Stimulated activated memory B cell treated with anti-CD40 and anti-IgM and Interleukin-4, amounts not matched to agents 10 μg/mL and 1 μg/mL and 100 μg/mL, for 72 hours (primary cell): ENCODE measurements at regions not wholly inside any gene's neighbourhood (a gene's known extent, or its start where the extent isn't known, plus 50 kb on each side); places are given as distances from the start of the nearest gene placed in this dataset.
"Not testable (repeated sequence)": the region's sequence is repeated elsewhere in the genome, so short reads cannot be mapped to it uniquely, and the experiment has no call there.

ENCODE experiments used
- ATAC-seq: fragments of 150-1000 bp; cut with Tn5 transposase; 2 replicates; pipeline ENCODE4 v1.10.0; 2021
- H3K27ac Mint-ChIP-seq: one replicate; pipeline ENCODE4 v1.8.0; 2022; ENCODE audit warnings: mild to moderate bottlenecking, mixed read lengths
- H3K27me3 Mint-ChIP-seq: one replicate; pipeline ENCODE4 v1.8.0; 2022; ENCODE audit warnings: mixed read lengths
- H3K36me3 Mint-ChIP-seq: one replicate; pipeline ENCODE4 v1.8.0; 2022; ENCODE audit warnings: mixed read lengths
- H3K4me1 Mint-ChIP-seq: one replicate; pipeline ENCODE4 v1.8.0; 2022; ENCODE audit warnings: mixed read lengths
- H3K4me3 Mint-ChIP-seq: one replicate; pipeline ENCODE4 v1.8.0; 2022; ENCODE audit warnings: mild to moderate bottlenecking, moderate library complexity, mixed read lengths
- H3K9me3 Mint-ChIP-seq: one replicate; pipeline ENCODE4 v1.8.0; 2022; ENCODE audit warnings: mixed read lengths

DNA sequence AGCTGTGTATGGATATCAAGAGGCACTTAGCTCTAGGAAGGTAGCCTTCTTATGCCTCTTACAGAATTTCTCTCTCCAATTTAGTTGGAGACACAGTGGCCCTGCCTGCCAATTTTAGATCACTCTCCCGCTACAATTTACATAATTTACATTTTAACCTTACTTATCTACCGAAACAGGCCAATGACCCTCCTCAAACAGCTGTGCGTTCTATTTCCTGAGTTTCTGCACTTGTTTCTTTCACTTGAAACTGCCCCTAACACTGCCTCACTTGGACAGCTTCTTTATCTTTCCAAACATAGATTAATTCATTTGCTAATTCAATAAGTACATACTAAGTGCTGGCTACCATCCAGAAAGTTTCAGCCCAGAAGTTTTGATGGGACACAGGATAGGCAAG lies 52.9 kb upstream of the HDDC2 start:
- H3K9me3 Mint-ChIP-seq = no peaks in the 10 kb centered on the region
- peaks cover 27% of the 10 kb centered on the region for H3K27me3 Mint-ChIP-seq
- ATAC-seq = no peak
- H3K27ac Mint-ChIP-seq = no peak overlapping the region
- H3K4me3 Mint-ChIP-seq = no peak overlapping the region
- no peaks in the 10 kb centered on the region for H3K36me3 Mint-ChIP-seq
- peaks cover 10% of the 10 kb centered on the region for H3K4me1 Mint-ChIP-seq

DNA sequence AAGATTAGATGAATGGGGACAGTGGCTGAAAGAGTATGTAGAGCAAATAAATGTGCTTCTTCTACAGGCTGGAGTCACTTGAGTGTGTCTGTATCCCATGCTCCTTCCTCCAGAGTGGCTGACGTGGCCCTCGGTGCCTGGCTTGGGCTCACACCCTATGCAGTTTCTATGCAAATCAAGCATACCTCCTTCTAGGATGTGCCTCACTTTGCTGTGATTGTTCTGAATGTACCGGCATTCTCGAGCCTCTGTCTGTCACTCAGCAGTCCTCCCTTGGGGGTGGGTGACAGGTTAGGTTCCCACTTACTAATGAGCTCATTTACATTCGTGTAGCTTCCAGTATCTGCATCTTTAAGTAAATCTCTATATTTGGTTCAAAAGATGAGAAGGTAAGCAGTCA lies 55.1 kb upstream of the HDDC2 start:
- no peaks in the 10 kb centered on the region for H3K36me3 Mint-ChIP-seq
- H3K4me3 Mint-ChIP-seq = no peak overlapping the region
- H3K9me3 Mint-ChIP-seq = no peaks in the 10 kb centered on the region
- H3K4me1 Mint-ChIP-seq = peaks cover 10% of the 10 kb centered on the region
- peaks cover 35% of the 10 kb centered on the region for H3K27me3 Mint-ChIP-seq
- peak; percentile 13 for ATAC-seq
- no peak overlapping the region for H3K27ac Mint-ChIP-seq

DNA sequence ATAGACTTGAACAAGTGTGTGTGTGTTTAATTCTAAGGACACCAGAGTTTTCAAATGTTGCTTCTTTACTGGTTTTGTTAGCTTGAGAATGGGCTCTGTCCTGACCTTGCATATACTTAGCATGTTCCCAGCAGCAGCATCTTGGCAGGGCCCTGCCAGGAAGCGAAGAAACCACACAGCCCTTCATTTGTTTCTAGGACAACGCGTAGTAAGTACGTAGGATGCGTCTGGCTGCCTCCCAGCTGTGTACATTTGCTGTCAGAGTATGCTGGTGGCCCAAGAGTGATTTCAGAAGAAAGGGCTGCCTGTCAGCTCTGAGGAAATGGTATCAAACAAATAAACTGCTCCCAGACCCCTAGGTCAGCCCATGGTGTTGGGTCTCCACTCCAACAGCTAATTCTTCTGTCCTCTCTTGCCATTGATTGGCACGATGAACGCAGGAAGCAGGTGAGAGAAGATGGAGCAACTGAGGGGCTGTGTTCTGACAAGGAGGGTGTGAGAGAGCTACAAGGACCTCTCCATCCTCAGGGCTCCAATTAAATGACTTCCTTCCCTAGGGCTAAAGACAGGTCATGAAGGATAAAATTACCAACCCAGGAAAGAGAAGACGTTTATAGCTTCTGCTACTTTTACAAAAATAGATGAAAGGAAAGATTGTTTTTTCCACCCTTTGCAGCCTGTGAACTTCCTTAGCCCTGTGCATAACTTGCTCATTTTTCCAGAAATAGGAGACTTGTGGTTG lies 55.9 kb upstream of the HDDC2 start:
- Mint-ChIP-seq H3K4me1 (peaks cover 14% of the 10 kb centered on the region), H3K36me3 (no peaks in the 10 kb centered on the region), H3K9me3 (no peaks in the 10 kb centered on the region), H3K27ac (no peak overlapping the region), H3K4me3 (no peak overlapping the region), H3K27me3 (peaks cover 37% of the 10 kb centered on the region)
- peak; percentile 60 for ATAC-seq

DNA sequence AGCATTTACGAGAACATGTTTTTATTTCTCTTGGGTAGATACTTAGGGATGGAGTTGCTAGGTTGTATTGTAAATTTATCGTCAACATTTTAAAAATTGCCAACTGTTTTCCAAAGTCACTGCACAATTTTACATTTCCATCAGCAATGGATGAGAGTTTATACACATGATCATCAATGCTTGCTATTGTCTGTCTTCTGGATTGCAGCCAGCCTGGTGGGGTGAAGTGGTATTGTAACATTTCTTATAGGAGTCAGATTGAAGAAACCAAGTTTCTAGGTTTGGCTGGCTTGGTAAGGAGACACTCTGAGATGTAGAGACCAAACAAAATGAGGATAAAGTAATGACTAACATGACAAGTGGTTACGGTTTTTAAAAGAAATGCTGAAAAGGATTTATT lies 57.1 kb upstream of the HDDC2 start:
- no peak overlapping the region for H3K27ac Mint-ChIP-seq
- peaks cover 17% of the 10 kb centered on the region for H3K4me1 Mint-ChIP-seq
- no peaks in the 10 kb centered on the region for H3K36me3 Mint-ChIP-seq
- H3K4me3 Mint-ChIP-seq = no peak overlapping the region
- no peaks in the 10 kb centered on the region for H3K9me3 Mint-ChIP-seq
- peaks cover 42% of the 10 kb centered on the region for H3K27me3 Mint-ChIP-seq
- ATAC-seq = no peak

DNA sequence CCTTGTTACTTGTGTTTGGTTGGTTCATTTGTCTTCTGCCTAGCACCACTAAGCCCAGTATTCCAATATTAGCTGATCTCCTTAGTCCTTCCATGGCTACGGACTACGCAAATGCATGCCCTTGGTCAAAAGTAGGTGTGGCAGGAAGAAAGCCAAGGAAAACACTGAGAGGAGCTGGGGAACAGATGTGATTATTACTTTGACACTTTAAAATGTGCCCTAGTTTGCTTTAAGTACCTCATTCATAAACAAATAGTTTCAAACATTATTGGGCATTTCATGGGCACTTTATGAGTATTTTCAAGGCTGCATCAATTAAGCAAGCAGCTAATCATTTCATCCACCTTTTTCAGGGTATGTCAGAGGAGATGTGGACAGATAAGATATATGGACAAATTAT lies 60.1 kb upstream of the HDDC2 start:
- ATAC-seq = no peak
- Mint-ChIP-seq H3K4me1 (peaks cover 11% of the 10 kb centered on the region), H3K27me3 (peaks cover 64% of the 10 kb centered on the region), H3K36me3 (no peaks in the 10 kb centered on the region), H3K27ac (no peak overlapping the region), H3K9me3 (peaks cover 3% of the 10 kb centered on the region), H3K4me3 (no peak overlapping the region)

DNA sequence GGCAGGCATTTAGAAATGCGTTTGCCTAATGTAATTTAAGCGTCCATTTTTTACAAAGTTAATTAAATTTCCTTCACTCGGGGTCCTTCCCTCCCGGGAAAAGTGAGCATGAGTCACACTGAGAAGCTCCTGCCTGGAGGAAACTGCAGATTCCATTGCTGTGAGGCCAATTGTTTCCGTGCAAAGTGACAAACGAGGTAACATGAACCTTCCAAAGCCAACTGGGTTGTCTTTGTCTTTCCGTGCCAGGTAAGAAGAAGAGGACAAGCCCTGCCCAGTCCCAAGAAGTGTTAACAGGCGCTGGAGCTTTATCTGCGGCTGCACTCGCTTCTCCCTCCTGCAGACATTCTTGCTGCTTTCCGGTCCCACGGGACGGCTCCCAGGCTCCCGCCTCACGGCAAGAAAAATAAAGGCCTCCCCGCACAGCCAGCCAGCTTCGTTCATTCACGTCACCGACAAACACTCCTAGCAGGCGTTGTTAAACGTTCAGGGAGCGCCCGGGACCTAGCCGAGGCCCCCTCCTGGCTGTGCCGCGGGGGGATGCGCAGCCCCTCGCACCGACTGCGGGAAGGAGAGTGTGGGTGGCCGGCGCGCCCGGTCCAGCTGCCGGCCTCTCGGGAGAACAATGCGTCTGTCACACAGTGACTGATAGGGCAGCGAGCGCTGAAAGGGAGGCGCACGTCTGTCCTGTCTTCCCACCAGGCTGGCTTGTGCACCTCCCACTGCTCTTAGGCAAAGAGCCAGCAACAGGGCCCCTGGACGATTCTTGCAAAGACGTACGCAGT lies 61.5 kb upstream of the HDDC2 start:
- Mint-ChIP-seq H3K4me1 (peaks cover 7% of the 10 kb centered on the region), H3K4me3 (no peak overlapping the region), H3K27me3 (peaks cover 63% of the 10 kb centered on the region), H3K27ac (no peak overlapping the region), H3K36me3 (no peaks in the 10 kb centered on the region), H3K9me3 (peaks cover 3% of the 10 kb centered on the region)
- ATAC-seq = peak; percentile 43

DNA sequence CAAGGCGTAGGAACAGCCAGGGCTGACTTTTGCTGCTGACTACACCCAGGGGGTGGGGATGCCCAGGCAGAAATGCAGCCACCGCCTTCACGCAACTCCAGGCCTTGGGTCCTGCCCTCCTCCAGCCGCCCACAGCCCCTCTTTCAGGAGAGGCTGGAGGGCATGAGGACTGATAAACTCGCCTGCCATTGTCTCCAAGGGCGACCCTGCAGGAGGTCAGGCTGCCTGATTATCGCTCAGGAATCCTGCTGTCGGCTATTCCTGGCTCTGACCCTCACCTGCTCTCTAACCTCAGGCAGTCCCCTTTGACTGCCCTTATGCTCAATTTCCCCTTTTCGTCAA lies 62.0 kb upstream of the HDDC2 start:
- H3K36me3 Mint-ChIP-seq = no peaks in the 10 kb centered on the region
- peaks cover 7% of the 10 kb centered on the region for H3K4me1 Mint-ChIP-seq
- no peak overlapping the region for H3K27ac Mint-ChIP-seq
- peaks cover 3% of the 10 kb centered on the region for H3K9me3 Mint-ChIP-seq
- ATAC-seq = no peak
- no peak overlapping the region for H3K4me3 Mint-ChIP-seq
- peaks cover 58% of the 10 kb centered on the region for H3K27me3 Mint-ChIP-seq

DNA sequence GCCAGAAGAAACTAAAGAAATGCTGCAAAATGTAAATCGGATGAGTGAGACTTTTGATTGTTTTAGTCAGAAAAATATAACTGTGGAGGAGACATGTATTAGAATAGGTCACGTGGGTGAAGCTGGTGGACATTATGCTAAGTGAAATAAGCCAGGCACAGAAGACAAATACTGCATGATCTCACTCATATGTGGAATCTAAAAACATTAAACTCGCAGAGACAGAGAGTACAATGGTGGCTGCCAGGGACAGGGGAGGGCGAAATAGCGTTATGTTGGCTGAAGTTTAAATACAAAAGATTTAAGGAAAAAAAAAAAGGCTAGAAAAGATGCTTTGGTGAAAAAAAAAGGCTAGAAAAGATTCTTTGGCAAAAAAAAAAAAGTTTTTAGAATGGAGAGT lies 63.5 kb upstream of the HDDC2 start:
- H3K27me3 Mint-ChIP-seq = peaks cover 57% of the 10 kb centered on the region
- peaks cover 7% of the 10 kb centered on the region for H3K4me1 Mint-ChIP-seq
- no peak overlapping the region for H3K27ac Mint-ChIP-seq
- H3K36me3 Mint-ChIP-seq = no peaks in the 10 kb centered on the region
- no peak overlapping the region for H3K4me3 Mint-ChIP-seq
- H3K9me3 Mint-ChIP-seq = peaks cover 3% of the 10 kb centered on the region
- ATAC-seq = no peak

DNA sequence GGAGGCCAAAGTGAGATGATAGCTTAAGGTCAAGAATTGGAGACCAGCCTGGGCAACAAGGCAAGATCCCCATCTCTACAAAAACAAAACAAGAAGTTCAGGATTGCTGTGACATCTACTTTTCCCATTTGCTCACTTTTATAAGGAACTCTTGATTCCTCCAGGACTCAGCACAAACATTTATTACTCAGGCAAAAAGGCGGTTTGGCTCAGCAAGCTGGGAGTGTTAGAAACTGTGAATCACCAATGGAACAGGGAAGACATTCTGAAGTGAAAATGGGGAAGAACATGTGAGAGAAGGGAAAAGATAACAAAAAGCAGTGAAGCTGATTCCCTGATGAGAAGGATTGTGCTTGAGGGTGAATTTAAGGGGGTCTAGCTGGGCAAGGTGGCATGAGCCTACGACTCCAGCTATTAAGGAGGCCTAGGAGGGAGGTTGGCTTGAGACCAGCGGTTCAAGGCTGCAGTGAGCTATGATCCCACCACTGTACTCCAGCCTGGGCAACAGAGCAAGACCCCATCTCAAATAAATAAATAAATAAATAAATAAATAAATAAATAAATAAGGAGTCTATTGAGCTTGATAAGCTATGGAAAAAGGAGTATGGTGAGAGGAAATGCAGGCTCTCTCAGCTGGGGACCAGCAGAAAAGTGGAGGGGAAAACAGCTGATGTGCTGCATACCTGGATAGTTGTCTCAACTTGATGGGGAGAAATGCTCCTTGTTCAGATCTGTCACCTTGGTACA lies 65.4 kb upstream of the HDDC2 start:
- H3K36me3 Mint-ChIP-seq = no peaks in the 10 kb centered on the region
- ATAC-seq = no peak
- peaks cover 43% of the 10 kb centered on the region for H3K27me3 Mint-ChIP-seq
- peaks cover 7% of the 10 kb centered on the region for H3K4me1 Mint-ChIP-seq
- no peak overlapping the region for H3K4me3 Mint-ChIP-seq
- peaks cover 3% of the 10 kb centered on the region for H3K9me3 Mint-ChIP-seq
- H3K27ac Mint-ChIP-seq = no peak overlapping the region

DNA sequence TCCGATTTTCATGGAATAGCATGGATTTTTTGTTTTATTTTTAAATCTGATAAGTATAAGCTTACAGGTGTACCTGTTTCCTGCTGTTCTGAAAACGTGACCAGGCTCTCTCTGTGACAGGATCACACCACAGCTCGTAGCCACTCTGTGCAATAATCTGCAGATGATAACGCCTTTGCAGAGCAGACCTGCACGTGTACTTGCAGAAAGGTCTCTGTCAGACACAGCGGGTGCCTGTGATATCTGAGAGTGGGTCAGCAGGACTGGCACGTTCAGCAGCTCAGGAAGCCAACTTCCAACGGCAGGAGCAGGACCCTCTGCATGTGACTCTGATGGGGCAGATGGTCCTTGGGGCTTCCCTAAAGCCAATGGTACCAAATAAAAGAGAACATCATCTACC lies 68.6 kb upstream of the HDDC2 start:
- Mint-ChIP-seq H3K36me3 (no peaks in the 10 kb centered on the region), H3K4me1 (no peaks in the 10 kb centered on the region), H3K4me3 (no peak overlapping the region), H3K27me3 (peaks cover 29% of the 10 kb centered on the region), H3K27ac (no peak overlapping the region), H3K9me3 (peaks cover 3% of the 10 kb centered on the region)
- no peak for ATAC-seq

DNA sequence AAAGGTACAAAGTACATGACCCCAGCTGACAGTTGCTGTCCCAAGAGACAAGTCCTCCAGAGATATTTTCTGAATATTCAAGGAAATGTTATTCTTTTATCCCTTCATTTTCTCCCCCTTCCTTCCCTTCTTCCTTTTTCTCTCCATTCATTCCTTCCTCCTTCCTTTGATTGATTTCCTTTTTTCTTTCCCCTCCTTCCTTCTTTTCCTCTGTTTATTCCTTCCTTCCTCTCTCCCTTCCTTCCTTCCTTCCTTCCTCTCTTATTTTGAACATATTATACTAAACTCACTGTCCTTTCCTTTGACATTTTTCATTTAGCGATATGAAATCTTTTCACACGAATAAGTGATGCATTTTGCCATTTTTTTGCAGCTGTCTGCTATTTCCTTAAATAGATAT lies 73.2 kb upstream of the HDDC2 start:
- no peak for ATAC-seq
- peaks cover 6% of the 10 kb centered on the region for H3K4me1 Mint-ChIP-seq
- no peak overlapping the region for H3K4me3 Mint-ChIP-seq
- peaks cover 29% of the 10 kb centered on the region for H3K27me3 Mint-ChIP-seq
- no peaks in the 10 kb centered on the region for H3K36me3 Mint-ChIP-seq
- no peak overlapping the region for H3K27ac Mint-ChIP-seq
- no peaks in the 10 kb centered on the region for H3K9me3 Mint-ChIP-seq

DNA sequence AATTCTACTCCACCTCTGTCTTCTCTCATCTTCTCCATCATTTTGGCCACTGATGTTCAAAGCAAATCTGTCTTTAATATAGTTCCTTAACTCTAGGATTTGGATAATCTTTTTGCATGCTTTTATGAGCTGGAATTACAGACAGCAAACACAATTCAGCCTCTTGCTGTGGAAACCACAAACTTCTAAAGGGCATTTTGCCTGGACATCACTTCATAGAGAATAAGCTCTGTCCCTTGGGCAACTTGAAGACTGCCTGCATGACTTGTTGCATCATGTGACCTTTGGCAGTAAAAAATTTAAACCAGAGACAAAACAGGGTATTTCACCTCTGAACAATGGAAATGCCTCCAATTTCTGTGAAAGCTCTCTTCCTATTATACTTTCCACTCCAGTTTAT lies 74.1 kb upstream of the HDDC2 start:
- H3K27me3 Mint-ChIP-seq = peaks cover 29% of the 10 kb centered on the region
- no peaks in the 10 kb centered on the region for H3K9me3 Mint-ChIP-seq
- ATAC-seq = no peak
- H3K4me1 Mint-ChIP-seq = peaks cover 6% of the 10 kb centered on the region
- H3K4me3 Mint-ChIP-seq = no peak overlapping the region
- no peak overlapping the region for H3K27ac Mint-ChIP-seq
- no peaks in the 10 kb centered on the region for H3K36me3 Mint-ChIP-seq

DNA sequence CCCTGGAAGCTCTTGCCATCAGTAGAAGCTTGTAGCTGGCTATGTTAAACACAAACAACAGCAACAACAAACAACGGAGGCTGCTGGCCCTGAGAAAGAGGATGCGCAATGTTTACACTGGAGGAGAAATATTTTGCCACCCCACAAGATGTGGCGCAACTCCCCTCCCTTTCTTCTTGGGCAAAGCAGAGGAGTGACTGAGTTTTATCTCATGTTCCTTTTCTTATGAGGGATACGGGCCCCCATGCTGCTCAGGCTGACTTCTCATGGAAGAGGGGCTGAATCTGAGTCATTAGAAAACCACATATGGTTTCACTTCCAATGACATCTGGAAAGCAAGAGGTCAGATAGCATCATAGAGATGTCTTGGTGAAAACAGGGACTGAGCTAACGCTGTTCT lies 75.9 kb upstream of the HDDC2 start:
- no peaks in the 10 kb centered on the region for H3K36me3 Mint-ChIP-seq
- H3K9me3 Mint-ChIP-seq = no peaks in the 10 kb centered on the region
- H3K27ac Mint-ChIP-seq = no peak overlapping the region
- peaks cover 6% of the 10 kb centered on the region for H3K4me1 Mint-ChIP-seq
- ATAC-seq = peak; percentile 60
- H3K4me3 Mint-ChIP-seq = no peak overlapping the region
- peaks cover 29% of the 10 kb centered on the region for H3K27me3 Mint-ChIP-seq

DNA sequence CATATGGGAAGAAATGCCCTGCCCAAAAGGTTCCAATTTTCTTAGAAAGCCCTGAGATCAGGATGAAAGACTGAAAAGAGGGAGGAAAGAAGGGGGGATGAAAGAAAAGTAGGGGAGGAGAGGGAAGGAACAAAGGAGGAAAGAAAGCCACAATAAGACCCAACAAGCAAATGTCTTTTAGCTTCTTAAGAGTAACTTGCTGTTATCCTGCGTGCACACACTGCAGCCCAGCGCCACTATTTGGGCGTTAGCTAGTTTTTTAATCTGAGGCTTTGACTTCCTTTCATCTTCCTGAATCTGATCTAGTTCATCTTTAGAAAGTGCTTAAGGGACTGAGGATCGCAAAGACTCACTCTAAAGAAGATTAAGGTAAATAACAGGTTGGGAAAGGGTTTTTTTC lies 77.4 kb upstream of the HDDC2 start:
- peaks cover 29% of the 10 kb centered on the region for H3K27me3 Mint-ChIP-seq
- H3K36me3 Mint-ChIP-seq = no peaks in the 10 kb centered on the region
- peaks cover 6% of the 10 kb centered on the region for H3K4me1 Mint-ChIP-seq
- no peak for ATAC-seq
- H3K9me3 Mint-ChIP-seq = no peaks in the 10 kb centered on the region
- H3K27ac Mint-ChIP-seq = no peak overlapping the region
- H3K4me3 Mint-ChIP-seq = no peak overlapping the region

DNA sequence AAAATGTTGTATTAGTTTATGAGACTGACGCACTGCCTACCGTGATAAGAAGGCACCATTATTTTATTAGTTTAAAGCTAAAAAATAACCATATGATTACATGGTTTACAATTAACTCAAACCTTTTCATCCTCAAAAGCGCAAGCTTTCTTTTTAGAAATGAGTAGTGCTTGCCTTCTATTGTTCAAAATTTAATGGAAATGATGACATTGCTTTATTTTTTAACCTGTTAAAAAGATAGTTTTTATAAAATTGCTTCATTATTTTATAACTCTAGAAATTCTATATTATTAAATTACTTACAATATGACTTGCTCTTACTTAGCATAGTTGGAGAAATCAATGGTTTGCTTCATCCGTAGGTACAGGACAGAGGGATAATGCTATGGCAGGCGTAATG lies 78.7 kb upstream of the HDDC2 start:
- Mint-ChIP-seq H3K27ac (no peak overlapping the region), H3K9me3 (no peaks in the 10 kb centered on the region), H3K4me1 (peaks cover 6% of the 10 kb centered on the region), H3K27me3 (peaks cover 22% of the 10 kb centered on the region), H3K36me3 (no peaks in the 10 kb centered on the region), H3K4me3 (no peak overlapping the region)
- no peak for ATAC-seq

DNA sequence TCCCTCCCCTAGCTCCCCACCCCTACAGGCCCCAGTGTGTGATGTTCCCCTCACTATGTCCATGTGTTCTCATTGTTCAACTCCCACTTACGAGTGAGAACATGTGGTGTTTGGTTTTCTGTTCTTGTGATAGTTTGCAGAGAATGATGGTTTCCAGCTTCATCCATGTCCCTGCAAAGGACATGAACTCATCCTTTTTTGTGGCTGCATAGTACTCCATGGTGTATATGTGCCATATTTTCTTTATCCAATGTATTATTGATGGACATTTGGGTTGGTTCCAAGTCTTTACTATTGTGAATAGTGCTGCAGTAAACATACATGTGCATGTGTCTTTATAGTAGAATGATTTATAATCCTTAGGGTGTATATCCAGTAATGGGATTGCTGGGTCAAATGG lies 84.6 kb upstream of the HDDC2 start:
- not testable (repeated sequence) for H3K4me3 Mint-ChIP-seq, H3K4me1 Mint-ChIP-seq, ATAC-seq, H3K36me3 Mint-ChIP-seq, H3K27ac Mint-ChIP-seq, H3K9me3 Mint-ChIP-seq
- peaks cover 28% of the 10 kb centered on the region for H3K27me3 Mint-ChIP-seq
